ENCODE measurements at regions not wholly inside any gene's neighbourhood (a gene's known extent, or its start where the extent isn't known, plus 50 kb on each side); places are given as distances from the start of the nearest gene placed in this dataset.

GRCh38 chrX:15114743-15115566 lies 154.9 kb downstream of the ASB9 start (continued):
- no peak for TF ChIP-seq ZBTB40 (IDR thresholded peaks at IDR 0.05)
- TF ChIP-seq ZBTB40 (CRISPR knock-in tag; IDR thresholded peaks at IDR 0.05) = no peak

Data from HepG2 (cell line).